ENCODE measurements at regions not wholly inside any gene's neighbourhood (a gene's known extent, or its start where the extent isn't known, plus 50 kb on each side); places are given as distances from the start of the nearest gene placed in this dataset.

DNA sequence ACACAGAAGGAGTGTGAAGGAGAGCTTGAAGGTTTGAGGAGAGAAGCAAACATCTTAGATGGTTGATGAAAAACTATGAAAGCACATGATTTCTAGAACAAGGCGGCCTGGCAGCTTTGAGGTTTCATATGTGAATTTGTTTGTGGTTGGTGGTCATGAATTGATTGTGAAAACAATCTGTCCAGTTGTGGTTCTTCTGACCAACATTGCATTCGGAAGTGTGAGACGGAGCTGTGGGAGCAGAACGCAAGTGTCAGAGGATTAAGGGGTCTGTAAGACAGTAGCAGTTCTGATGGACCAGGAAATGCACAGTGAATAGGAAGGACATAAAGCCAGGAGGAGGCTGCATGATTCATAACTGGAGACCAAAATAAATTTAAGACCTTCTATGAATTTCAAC is 594.6 kb downstream of the NXPH1 start:
- Histone ChIP-seq H3K4me1 (ENCODE audit: insufficient read depth, low read length) (no peaks in the 10 kb centered on the region), H3K27me3 (ENCODE audit: control insufficient read depth in 1 of 2, insufficient read depth in 2 of 2, low read length in 2 of 2) (no peaks in the 10 kb centered on the region), H3K36me3 (ENCODE audit: insufficient read depth, low read length) (no peaks in the 10 kb centered on the region), H3K9me3 (ENCODE audit: control insufficient read depth in 1 of 2, insufficient read depth in 1 of 2, low read length in 2 of 2) (no peaks in the 10 kb centered on the region), H3K4me3 (ENCODE audit: low read length) (no peak overlapping the region), H3K27ac (ENCODE audit: low read depth in 1 of 2, low read length in 2 of 2) (no peak overlapping the region)
- ChIA-PET POLR2A (no interaction called here), CTCF (no interaction called here)
- no peaks in the 10 kb centered on the region for H3K4me1 Mint-ChIP-seq (ENCODE audit: low read depth)
- DNase-seq = no peak
- intact Hi-C loops (cut with DNase I, micrococcal nuclease) = no loop called here
- ATAC-seq (ENCODE audit: poor library complexity) = no peak
- H3K27me3 Mint-ChIP-seq = no peaks in the 10 kb centered on the region
- H3K27ac Mint-ChIP-seq = no peak overlapping the region
- H3K9me3 Mint-ChIP-seq = no peaks in the 10 kb centered on the region
- no peak overlapping the region for H3K4me3 Mint-ChIP-seq
- TF ChIP-seq, protein P1, sequence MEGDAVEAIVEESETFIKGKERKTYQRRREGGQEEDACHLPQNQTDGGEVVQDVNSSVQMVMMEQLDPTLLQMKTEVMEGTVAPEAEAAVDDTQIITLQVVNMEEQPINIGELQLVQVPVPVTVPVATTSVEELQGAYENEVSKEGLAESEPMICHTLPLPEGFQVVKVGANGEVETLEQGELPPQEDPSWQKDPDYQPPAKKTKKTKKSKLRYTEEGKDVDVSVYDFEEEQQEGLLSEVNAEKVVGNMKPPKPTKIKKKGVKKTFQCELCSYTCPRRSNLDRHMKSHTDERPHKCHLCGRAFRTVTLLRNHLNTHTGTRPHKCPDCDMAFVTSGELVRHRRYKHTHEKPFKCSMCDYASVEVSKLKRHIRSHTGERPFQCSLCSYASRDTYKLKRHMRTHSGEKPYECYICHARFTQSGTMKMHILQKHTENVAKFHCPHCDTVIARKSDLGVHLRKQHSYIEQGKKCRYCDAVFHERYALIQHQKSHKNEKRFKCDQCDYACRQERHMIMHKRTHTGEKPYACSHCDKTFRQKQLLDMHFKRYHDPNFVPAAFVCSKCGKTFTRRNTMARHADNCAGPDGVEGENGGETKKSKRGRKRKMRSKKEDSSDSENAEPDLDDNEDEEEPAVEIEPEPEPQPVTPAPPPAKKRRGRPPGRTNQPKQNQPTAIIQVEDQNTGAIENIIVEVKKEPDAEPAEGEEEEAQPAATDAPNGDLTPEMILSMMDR (IDR thresholded peaks at IDR 0.05) = no peak
- H3K36me3 Mint-ChIP-seq (ENCODE audit: low read depth) = no peaks in the 10 kb centered on the region

GRCh38 chr7:9029681-9030530 is 596.5 kb downstream of the NXPH1 start:
- TF ChIP-seq, protein P1 (IDR thresholded peaks at IDR 0.05) = no peak
- intact Hi-C loops (cut with DNase I, micrococcal nuclease) = no loop called here
- Histone ChIP-seq H3K27ac (ENCODE audit: low read depth in 1 of 2, low read length in 2 of 2) (no peak overlapping the region), H3K4me3 (ENCODE audit: low read length) (no peak overlapping the region), H3K36me3 (ENCODE audit: insufficient read depth, low read length) (no peaks in the 10 kb centered on the region), H3K9me3 (ENCODE audit: control insufficient read depth in 1 of 2, insufficient read depth in 1 of 2, low read length in 2 of 2) (no peaks in the 10 kb centered on the region), H3K27me3 (ENCODE audit: control insufficient read depth in 1 of 2, insufficient read depth in 2 of 2, low read length in 2 of 2) (no peaks in the 10 kb centered on the region), H3K4me1 (ENCODE audit: insufficient read depth, low read length) (no peaks in the 10 kb centered on the region)
- Mint-ChIP-seq H3K9me3 (no peaks in the 10 kb centered on the region), H3K4me1 (ENCODE audit: low read depth) (no peaks in the 10 kb centered on the region), H3K27me3 (no peaks in the 10 kb centered on the region), H3K4me3 (no peak overlapping the region), H3K27ac (no peak overlapping the region), H3K36me3 (ENCODE audit: low read depth) (no peaks in the 10 kb centered on the region)
- DNase-seq (no peak), ATAC-seq (ENCODE audit: poor library complexity) (no peak)
- ChIA-PET POLR2A (no interaction called here), CTCF (no interaction called here)

GRCh38 chr7:9030976-9031375 is 597.6 kb downstream of the NXPH1 start:
- H3K27ac ChIP-seq (ENCODE audit: low read depth in 1 of 2, low read length in 2 of 2) = no peak overlapping the region
- no peaks in the 10 kb centered on the region for H3K9me3 ChIP-seq (ENCODE audit: control insufficient read depth in 1 of 2, insufficient read depth in 1 of 2, low read length in 2 of 2)
- H3K36me3 ChIP-seq (ENCODE audit: insufficient read depth, low read length) = no peaks in the 10 kb centered on the region
- Mint-ChIP-seq H3K27ac (no peak overlapping the region), H3K4me1 (ENCODE audit: low read depth) (no peaks in the 10 kb centered on the region), H3K27me3 (no peaks in the 10 kb centered on the region), H3K4me3 (no peak overlapping the region), H3K36me3 (ENCODE audit: low read depth) (no peaks in the 10 kb centered on the region), H3K9me3 (no peaks in the 10 kb centered on the region)
- H3K4me3 ChIP-seq (ENCODE audit: low read length) = no peak overlapping the region
- no peaks in the 10 kb centered on the region for H3K4me1 ChIP-seq (ENCODE audit: insufficient read depth, low read length)
- intact Hi-C loops (cut with DNase I, micrococcal nuclease) = no loop called here
- DNase-seq = no peak
- POLR2A ChIA-PET = no interaction called here
- TF ChIP-seq, protein P1 (IDR thresholded peaks at IDR 0.05) = no peak
- CTCF ChIA-PET = no interaction called here
- ATAC-seq (ENCODE audit: poor library complexity) = no peak
- H3K27me3 ChIP-seq (ENCODE audit: control insufficient read depth in 1 of 2, insufficient read depth in 2 of 2, low read length in 2 of 2) = no peaks in the 10 kb centered on the region
